HG03025 (cell line): ENCODE measurements at regions not wholly inside any gene's neighbourhood (a gene's known extent, or its start where the extent isn't known, plus 50 kb on each side); places are given as distances from the start of the nearest gene placed in this dataset.
"Not testable (repeated sequence)": the region's sequence is repeated elsewhere in the genome, so short reads cannot be mapped to it uniquely, and the experiment has no call there.

Experiments
- ATAC-seq: cut with Tn5 transposase; IDR thresholded peaks from one replicate; pipeline ENCODE4 v1.9.1; 2021; ENCODE audit warnings: mild to moderate bottlenecking, moderate library complexity; ENCODE audit not compliant: unreplicated experiment, low FRiP score

GRCh38 chr2:221943076-221943810 lies 355.6 kb downstream of the PAX3 start:
- ATAC-seq: no peak

DNA sequence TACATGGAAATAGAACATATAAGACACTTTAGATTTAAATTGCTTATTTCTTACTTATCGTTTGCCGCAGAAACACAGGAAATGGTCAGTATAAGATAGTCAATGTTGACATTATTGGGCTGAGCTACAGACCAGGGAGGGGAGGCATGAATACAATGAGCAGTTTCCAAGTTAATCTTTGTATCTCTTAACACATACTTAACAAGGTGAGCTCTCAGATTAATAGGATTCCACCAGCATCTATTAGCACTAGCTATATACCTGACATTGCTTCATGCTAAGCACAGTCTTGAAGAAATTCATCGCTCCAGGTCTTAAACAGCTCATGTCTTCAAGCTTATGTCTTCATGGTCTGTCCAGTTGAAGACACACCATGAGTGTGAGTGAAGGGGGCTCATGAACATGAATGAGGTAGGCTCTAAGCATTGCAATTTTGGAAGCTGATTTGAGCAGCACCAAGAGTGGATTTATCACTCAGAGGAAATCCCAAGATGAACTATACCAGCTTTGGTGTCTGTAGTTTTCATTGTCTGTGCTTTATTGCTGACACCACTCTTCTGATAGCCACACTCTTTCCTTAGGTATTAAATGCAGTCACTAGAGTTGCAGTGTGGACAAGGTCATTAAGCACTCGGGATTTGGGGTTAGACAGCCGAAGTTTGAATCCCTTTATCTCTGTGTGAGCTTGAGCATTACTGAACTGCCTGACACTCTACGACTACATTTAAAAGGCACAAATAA lies 359.3 kb upstream of the EPHA4 start:
- no peak for ATAC-seq

DNA sequence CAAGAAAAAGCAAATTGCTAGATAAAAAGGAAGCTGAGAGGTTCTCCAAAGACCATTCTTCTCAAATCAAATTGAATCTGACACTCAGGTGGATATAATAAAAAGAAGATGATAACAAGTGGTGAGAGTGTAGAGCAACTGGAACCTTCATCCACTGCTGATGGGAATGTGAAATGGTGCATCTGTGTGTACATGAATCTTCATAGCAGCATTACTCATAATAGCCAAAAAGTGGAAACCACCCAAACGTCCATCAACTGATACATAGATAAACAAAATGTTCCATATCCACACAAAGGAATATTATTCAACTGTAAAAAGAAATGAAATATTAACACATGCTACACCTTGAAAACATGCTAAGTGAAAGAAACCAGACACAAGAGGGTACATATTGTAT lies 357.2 kb upstream of the EPHA4 start:
- no peak for ATAC-seq

GRCh38 chr2:221926327-221926726 lies 354.2 kb upstream of the EPHA4 start:
- ATAC-seq: no peak

- ATAC-seq: no peak
These were observed 352.5 kb upstream of the EPHA4 start for GRCh38 chr2:221924576-221924975.

GRCh38 chr2:221915926-221916325 lies 343.8 kb upstream of the EPHA4 start:
- ATAC-seq: no peak

GRCh38 chr2:221914334-221914880 lies 342.3 kb upstream of the EPHA4 start:
- ATAC-seq: no peak

DNA sequence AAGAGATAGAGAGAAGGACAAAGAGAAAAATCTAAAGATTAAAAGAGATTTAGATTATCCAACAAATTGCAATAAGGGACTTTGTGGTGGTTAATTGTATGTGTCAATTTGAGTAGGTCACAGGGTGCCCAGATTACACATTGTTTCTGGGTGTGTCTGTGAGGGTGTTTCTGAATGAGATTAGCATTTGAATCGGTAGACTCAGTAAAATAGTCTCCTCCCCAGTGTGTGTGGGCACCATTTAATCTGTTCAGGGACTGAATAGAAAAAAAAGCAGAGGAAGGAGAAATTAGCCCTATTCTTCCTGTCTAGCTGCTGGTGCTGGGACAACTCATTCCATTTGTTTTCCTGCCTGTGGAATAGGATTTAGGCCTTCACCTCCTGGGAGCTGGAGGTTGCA lies 339.8 kb upstream of the EPHA4 start:
- ATAC-seq: no peak

DNA sequence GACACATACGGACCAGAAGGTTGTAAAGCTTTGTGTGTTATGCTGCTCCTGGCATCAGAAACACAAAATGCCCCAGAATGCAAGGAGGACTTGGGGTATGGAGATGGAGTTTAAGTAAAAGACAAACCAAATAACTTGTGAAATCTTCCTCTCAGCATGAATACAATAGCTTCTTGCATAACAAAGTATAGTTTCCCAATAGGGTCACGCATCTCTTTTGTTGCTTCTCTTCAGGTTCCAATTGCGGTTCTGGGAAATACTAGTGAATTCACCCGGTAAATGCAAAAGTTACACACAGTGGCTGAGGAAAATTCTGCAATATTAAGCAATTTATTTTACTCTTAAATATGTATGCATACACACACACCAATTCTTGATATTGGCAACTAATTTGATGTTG lies 339.2 kb upstream of the EPHA4 start:
- ATAC-seq: no peak

DNA sequence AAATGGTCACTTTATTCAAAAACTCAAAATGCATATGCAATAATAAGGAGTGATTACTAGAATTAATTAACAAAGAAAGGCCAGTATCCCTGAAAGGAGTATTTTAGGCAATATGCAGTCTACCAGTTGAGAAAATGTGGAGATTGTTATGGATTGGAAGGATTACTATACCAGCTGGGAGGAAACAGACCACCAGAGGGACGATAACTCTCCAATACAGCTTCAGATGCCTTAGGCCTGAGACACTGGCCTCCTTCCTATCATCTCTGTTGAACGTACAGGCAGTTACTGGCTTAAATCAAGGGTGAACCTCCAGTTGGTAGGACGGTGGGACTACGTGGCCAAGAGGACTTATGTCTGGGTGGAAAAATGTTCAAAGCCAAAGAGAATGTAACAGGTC lies 336.4 kb upstream of the EPHA4 start:
- ATAC-seq: no peak

DNA sequence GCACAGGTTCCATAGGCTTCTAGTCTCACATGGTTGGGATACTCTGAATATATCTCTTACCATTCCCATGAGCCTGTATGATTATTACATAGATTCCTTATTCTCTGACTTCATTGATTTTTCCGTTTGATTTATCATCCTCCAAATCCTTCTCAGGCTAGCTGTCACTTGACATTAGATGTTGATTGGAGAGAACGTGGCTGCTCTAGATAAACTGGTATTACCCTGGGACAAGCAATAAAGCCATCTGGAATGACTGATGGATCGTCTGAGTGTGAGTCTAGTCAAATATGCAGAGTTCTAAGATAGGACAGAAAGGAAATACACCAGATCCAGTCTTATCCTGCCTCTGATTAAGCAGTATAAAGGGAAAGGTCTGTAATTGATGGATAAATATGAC lies 325.6 kb upstream of the EPHA4 start:
- ATAC-seq: no peak

DNA sequence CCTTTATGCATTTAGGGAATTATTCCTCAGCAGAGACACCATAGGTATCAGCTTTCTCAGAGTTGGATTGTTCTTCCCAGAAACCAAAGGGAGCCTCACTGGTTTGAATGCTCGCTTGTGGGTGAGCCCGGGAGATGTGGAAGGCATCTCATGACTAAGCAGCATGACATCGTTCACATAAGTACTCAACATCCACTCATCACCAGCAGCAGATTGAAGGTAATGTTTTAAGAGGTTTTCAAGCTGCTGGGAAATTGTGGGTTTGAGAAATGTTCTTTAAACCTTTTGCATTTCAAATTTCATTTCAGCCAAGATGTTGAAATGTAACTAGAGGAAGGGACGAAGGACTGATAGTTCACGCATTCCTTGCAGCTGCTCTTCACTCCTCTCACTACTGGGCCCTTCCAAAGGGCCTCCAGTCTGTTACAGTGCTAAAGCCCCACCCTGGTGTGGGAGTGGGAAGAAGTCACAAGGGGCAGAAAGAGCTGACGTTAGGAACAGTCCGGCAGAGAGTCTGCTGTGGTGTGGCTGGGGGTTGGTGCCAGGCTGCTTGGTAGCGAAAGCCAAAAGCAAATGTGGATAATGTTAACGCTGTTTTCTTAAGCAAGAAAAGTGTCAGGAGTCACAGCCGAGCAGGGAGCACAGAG lies 324.5 kb upstream of the EPHA4 start:
- ATAC-seq: no peak

- ATAC-seq: no peak
These were observed 323.4 kb upstream of the EPHA4 start for GRCh38 chr2:221895366-221896121.

DNA sequence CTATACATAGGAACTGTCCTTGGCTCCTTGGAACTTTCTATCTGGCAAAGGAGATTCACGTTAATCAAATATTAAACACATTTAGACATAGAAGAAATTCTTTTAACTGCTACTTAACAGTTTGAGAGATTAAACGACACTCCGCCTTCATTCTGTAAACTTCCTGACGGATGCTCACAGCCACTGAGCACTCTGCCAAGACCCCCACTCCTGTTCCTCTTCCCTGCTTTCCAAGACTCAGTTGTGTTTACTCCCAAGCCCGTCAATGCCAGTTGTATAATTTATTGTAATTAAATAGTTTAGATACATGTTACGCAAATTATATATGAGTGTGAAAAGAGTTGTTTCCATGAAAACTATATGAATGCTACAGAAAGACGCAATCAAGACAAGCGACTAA lies 321.4 kb upstream of the EPHA4 start:
- no peak for ATAC-seq

DNA sequence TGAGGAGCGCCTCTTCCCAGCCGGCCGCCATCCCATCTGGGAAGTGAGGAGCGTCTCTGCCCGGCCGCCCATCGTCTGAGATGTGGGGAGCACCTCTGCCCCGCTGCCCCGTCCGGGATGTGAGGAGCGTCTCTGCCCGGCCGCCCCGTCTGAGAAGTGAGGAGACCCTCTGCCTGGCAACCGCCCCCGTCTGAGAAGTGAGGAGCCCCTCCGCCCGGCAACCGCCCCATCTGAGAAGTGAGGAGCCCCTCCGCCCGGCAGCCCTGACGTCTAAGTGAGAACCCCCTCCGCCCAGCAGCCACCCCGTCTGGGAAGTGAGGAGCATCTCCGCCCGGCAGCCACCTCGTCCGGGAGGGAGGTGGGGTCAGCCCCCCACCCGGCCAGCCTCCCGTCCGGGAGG lies 319.9 kb upstream of the EPHA4 start:
- not testable (repeated sequence) for ATAC-seq

DNA sequence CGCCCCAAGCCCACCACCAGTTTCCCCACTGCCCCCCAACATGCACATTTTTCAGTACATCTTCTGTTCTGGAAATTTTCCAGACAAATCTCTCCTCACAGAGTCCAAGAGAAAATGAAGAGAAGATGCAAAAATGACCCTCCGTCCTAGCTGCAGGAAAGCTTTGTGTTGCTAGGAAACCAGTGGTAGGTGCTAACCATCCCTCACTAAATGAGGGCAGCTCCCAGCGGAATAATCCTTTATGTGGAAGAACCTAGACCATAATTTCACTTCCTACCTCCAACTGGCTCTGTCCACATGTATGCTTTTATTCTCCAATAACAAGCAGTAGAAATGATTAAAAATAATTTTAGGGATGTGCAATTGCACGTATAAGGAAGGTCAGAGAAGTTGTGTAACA lies 311.9 kb upstream of the EPHA4 start:
- no peak for ATAC-seq

GRCh38 chr2:221876016-221876415 lies 303.9 kb upstream of the EPHA4 start:
- ATAC-seq: no peak

DNA sequence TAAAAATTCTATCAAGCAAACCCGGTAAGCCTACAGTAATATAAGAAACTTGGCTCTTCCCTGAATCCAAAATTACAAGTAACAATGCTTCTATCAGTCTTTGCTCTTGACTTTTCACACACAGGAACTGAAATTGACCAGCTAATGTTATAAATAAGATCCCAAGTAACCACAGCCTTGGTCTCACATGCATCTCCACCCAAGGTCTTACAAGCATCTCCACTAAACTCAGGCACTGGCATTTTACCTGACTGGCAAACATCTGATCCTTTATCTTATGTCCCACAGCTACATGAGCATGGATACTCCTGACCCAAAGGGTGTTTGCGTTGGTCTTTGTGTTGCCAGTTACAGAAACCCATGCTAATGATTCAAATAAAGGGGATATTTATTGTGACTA lies 302.3 kb upstream of the EPHA4 start:
- no peak for ATAC-seq

DNA sequence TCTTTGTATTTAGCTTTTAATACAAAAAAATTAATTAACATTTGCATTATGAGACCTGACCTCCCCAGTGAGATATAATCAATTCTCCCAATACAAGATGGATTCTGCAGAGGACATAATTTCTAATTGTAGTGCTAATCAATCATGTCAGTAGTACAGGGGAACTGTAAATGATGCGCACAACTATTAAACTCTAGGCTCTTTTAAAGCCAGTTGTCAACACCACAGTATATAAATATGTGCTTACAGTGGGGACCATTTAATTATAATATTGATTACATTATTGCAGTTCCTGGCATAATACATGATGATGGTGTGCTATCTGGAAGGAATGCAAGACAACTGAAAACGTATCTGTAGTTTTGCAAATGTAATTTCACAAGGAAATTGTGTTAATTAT lies 285.6 kb upstream of the EPHA4 start:
- ATAC-seq: no peak

- ATAC-seq: no peak
These were observed 281.2 kb upstream of the EPHA4 start for GRCh38 chr2:221853297-221853696.
